ENCODE measurements at regions not wholly inside any gene's neighbourhood (a gene's known extent, or its start where the extent isn't known, plus 50 kb on each side); places are given as distances from the start of the nearest gene placed in this dataset.

DNA sequence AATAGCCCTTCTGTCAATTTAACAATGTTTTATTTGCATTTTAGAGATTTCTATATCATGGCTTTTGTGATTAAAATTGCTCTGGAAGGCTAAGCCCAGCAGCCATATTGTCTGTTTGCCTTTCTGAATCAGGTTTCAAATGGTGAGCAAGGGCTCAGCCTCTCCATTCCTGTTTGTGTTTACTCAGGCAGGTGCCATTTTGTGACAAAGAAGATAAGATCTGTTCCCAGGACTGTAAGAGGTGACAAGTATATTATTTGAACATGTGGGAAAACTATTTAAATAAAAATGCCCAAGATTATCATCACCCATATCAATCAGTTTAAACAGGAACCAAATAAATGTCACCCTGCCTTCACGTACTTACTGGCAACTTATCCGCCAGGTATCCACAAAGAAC lies 641.3 kb upstream of the KLF4 start:
- H3K27ac ChIP-seq, result no peak overlapping the region
- H3K4me3 ChIP-seq, result no peak overlapping the region
- intact Hi-C loops (cut with DNase I), result no loop called here
- no peaks in the 10 kb centered on the region for H3K27me3 ChIP-seq
- 92 to 96% methylated on average over 2 of the region's 2 CpGs for WGBS, 2 donors
- H3K9me3 ChIP-seq, result peaks cover 0 to 1% (median 0%) of the 10 kb centered on the region in 4 donors
- no peaks in the 10 kb centered on the region for H3K4me1 ChIP-seq
- TF ChIP-seq POLR2AphosphoS5 (IDR thresholded peaks at IDR 0.05) (no peak), EP300 (IDR thresholded peaks at IDR 0.05) (no peak), POLR2A (IDR thresholded peaks at IDR 0.05) (no peak)
- TF ChIP-seq, protein P1, sequence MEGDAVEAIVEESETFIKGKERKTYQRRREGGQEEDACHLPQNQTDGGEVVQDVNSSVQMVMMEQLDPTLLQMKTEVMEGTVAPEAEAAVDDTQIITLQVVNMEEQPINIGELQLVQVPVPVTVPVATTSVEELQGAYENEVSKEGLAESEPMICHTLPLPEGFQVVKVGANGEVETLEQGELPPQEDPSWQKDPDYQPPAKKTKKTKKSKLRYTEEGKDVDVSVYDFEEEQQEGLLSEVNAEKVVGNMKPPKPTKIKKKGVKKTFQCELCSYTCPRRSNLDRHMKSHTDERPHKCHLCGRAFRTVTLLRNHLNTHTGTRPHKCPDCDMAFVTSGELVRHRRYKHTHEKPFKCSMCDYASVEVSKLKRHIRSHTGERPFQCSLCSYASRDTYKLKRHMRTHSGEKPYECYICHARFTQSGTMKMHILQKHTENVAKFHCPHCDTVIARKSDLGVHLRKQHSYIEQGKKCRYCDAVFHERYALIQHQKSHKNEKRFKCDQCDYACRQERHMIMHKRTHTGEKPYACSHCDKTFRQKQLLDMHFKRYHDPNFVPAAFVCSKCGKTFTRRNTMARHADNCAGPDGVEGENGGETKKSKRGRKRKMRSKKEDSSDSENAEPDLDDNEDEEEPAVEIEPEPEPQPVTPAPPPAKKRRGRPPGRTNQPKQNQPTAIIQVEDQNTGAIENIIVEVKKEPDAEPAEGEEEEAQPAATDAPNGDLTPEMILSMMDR (IDR thresholded peaks at IDR 0.05), result no peak
- no peaks in the 10 kb centered on the region for H3K36me3 ChIP-seq
- no peak for DNase-seq

DNA sequence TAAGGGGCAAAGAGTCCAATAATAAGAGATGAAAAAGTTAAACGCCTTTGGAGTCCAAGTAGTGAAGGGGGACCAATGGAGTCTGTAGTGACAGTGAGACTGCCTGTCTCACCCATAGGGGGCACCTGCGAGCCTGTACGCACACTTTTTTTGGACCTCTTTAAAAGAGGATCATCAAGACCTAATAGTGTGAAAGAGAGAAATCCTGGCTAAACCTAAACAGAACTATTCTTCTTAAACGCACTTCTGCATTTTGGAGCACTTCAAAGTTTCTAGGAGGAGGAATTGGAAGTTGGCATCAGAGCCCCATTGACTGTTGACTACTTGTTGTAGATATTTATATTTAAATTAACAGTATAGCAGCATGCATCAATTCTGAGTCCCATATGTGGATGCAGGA lies 636.1 kb upstream of the KLF4 start:
- TF ChIP-seq, protein P1 (IDR thresholded peaks at IDR 0.05), result no peak
- TF ChIP-seq EP300 (IDR thresholded peaks at IDR 0.05), result no peak
- no peak for TF ChIP-seq POLR2A (IDR thresholded peaks at IDR 0.05)
- TF ChIP-seq POLR2AphosphoS5 (IDR thresholded peaks at IDR 0.05), result no peak
- WGBS, 2 donors, result 87 to 91% methylated on average over 4 of the region's 4 CpGs
- no peak for DNase-seq
- Histone ChIP-seq H3K4me1 (no peaks in the 10 kb centered on the region), H3K36me3 (no peaks in the 10 kb centered on the region), H3K4me3 (no peak overlapping the region), H3K27ac (no peak overlapping the region), H3K27me3 (no peaks in the 10 kb centered on the region), H3K9me3 (peaks cover 0 to 1% (median 0%) of the 10 kb centered on the region in 4 donors)
- intact Hi-C loops (cut with DNase I), result no loop called here

DNA sequence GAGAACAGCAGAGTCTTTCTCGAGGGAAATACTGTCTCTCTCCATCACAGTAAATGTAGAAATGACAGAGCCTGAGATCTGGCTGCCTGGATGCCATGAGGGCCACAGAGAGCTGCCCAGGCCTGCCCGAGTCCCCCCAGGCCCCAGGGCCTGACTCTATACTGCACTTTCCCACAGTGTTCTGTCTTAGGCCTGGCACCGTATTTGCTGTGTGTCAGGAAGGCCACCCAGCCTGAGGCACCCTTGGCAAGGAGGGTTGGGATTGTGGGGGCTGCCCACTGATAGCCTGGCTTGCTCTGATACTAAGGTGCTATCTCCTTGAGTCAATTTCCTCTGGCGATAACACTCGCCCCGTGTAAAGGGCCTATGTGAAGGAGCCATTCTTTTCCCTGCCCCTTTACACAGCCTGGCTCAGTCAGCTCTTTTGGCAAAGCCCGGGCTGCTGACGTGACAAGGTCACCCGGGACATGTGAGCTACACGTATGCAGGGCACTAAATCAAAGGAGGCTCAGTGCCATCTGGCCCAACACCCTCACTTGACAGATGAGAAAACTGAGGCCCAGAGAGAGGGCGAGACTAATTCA lies 630.1 kb upstream of the KLF4 start:
- Histone ChIP-seq H3K27ac (no peak overlapping the region), H3K9me3 (no peaks in the 10 kb centered on the region)

DNA sequence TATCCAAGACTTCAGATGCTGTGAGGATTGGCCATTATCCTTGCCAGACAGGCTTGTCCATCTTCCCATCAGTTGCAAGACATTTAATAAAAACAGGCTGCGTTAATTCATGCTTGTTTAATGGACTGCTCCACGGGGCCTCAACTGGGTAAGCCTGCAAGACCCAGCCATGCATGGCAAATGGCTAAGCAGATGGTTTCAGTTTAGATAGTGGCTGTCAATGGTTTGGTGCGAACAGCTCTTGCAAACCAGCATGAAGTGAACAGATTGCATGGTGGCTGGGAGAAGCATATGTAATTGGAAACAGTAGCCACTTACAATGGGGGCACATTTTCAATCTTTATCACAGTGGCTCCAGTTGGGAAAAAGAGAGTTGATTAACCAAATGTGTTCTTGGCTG lies 628.2 kb upstream of the KLF4 start:
- Histone ChIP-seq H3K4me1 (no peaks in the 10 kb centered on the region), H3K27me3 (no peaks in the 10 kb centered on the region), H3K36me3 (no peaks in the 10 kb centered on the region), H3K27ac (no peak overlapping the region), H3K4me3 (no peak overlapping the region), H3K9me3 (no peaks in the 10 kb centered on the region)
- intact Hi-C loops (cut with DNase I), result no loop called here
- TF ChIP-seq, protein P1 (IDR thresholded peaks at IDR 0.05), result no peak
- TF ChIP-seq EP300 (IDR thresholded peaks at IDR 0.05) (no peak), POLR2AphosphoS5 (IDR thresholded peaks at IDR 0.05) (no peak), POLR2A (IDR thresholded peaks at IDR 0.05) (no peak)
- WGBS, 2 donors, result 84 to 92% methylated on average over 3 of the region's 3 CpGs
- no peak for DNase-seq

More for the DNA sequence above, 630.1 kb upstream of the KLF4 start:
- Histone ChIP-seq H3K4me1 (no peaks in the 10 kb centered on the region), H3K36me3 (no peaks in the 10 kb centered on the region), H3K27me3 (no peaks in the 10 kb centered on the region), H3K4me3 (no peak overlapping the region)
- intact Hi-C loops (cut with DNase I), result no loop called here
- 93 to 95% methylated on average over 11 of the region's 11 CpGs for WGBS, 2 donors
- no peak for DNase-seq
- TF ChIP-seq POLR2AphosphoS5 (IDR thresholded peaks at IDR 0.05) (no peak), POLR2A (IDR thresholded peaks at IDR 0.05) (no peak), EP300 (IDR thresholded peaks at IDR 0.05) (no peak)
- TF ChIP-seq, protein P1 (IDR thresholded peaks at IDR 0.05), result no peak

DNA sequence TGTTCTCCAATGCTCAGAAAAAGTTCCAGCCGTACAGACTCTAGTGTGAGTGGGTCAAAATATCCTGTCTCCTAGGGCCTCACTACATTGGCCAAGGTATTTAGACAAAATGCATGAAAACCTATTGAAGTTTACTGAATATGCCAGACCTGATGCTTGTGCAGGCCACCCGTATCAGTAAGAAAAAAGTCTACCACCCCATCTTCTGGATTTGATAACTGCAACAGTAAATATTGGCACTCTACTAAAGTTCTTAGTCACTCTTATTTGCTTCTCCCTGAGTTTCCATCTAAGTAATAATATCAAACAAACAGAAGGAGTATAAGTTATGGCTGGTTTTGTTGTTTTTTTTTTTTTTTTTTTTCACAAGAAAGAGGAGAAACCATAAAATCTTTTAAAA lies 627.7 kb upstream of the KLF4 start:
- no peaks in the 10 kb centered on the region for H3K27me3 ChIP-seq
- no peak overlapping the region for H3K4me3 ChIP-seq
- H3K27ac ChIP-seq, result no peak overlapping the region
- H3K4me1 ChIP-seq, result no peaks in the 10 kb centered on the region
- WGBS, 2 donors, result 96 to 97% methylated on average over 2 of the region's 2 CpGs
- DNase-seq, result no peak
- intact Hi-C loops (cut with DNase I), result no loop called here
- H3K9me3 ChIP-seq, result no peaks in the 10 kb centered on the region
- H3K36me3 ChIP-seq, result no peaks in the 10 kb centered on the region
- TF ChIP-seq, protein P1 (IDR thresholded peaks at IDR 0.05), result no peak
- TF ChIP-seq POLR2AphosphoS5 (IDR thresholded peaks at IDR 0.05) (no peak), POLR2A (IDR thresholded peaks at IDR 0.05) (no peak), EP300 (IDR thresholded peaks at IDR 0.05) (no peak)
